B cell (primary cell): ENCODE measurements at regions not wholly inside any gene's neighbourhood (a gene's known extent, or its start where the extent isn't known, plus 50 kb on each side); places are given as distances from the start of the nearest gene placed in this dataset.

Experiments used
- ATAC-seq: fragments of 200-7000 bp; cut with Tn5 transposase; one replicate; pipeline ENCODE4 v1.10.0; 2021; ENCODE audit warnings: low read depth, mild to moderate bottlenecking, moderate number of reproducible peaks, moderate library complexity
- CTCF ChIA-PET: fragments of 350-600 bp; sonication (Branson Sonifier 250); formaldehyde crosslinking; loops from one replicate; lab custom pipeline; 2021; ENCODE audit warnings: antibody characterized with exemption, inconsistent platforms; lab: Charles Lee
- POLR2A ChIA-PET: fragments of 350-600 bp; sonication (Branson Sonifier 250); formaldehyde crosslinking; loops from one replicate; lab custom pipeline; 2021; ENCODE audit warnings: antibody characterized with exemption; lab: Charles Lee
- DNase-seq: peaks from one replicate; pipeline ENCODE4 v3.0.0; 2013
- H2AFZ ChIP-seq: 2 replicates; pipeline ENCODE4 v1.6.1; 2012; ENCODE audit warnings: mild to moderate bottlenecking, low read depth, low read length; ENCODE audit not compliant: insufficient read depth, poor library complexity, severe bottlenecking
- H3K27ac ChIP-seq, 2 donors: 1 replicate in 1 of 2; 2 replicates in 1 of 2; pipeline ENCODE4 v1.5.1; 2012 to 2013; ENCODE audit warnings: low read length in 2 of 2, mild to moderate bottlenecking in 2 of 2, moderate library complexity in 1 of 2
- H3K27me3 ChIP-seq, 4 experiments: fragments of 200-600 bp in 1 of 4; sonication (generic) in 1 of 4; replicated peaks in 1 of 4; 1 replicate in 2 of 4; 2 replicates in 2 of 4; pipeline versions ENCODE4 v1.6.1 to v1.7.0; 2013 to 2016; ENCODE audit warnings: low read length in 3 of 4, mild to moderate bottlenecking in 2 of 4, mixed read lengths in 1 of 4, moderate library complexity in 1 of 4; ENCODE audit not compliant: insufficient read depth in 4 of 4, control insufficient read depth in 3 of 4; ENCODE audit errors: control extremely low read depth in 1 of 4
- H3K36me3 ChIP-seq, 2 experiments: replicated peaks in 1 of 2; 1 replicate in 1 of 2; 2 replicates in 1 of 2; pipeline versions ENCODE4 v1.6.1 to v1.7.1; 2013; ENCODE audit warnings: low read length in 1 of 2; ENCODE audit not compliant: insufficient read depth in 2 of 2, control insufficient read depth in 1 of 2; ENCODE audit errors: control extremely low read depth in 1 of 2, extremely low read depth in 1 of 2
- H3K4me1 ChIP-seq, 2 donors: fragments of 200-600 bp in 1 of 2; sonication (generic) in 1 of 2; 1 replicate in 1 of 2; 2 replicates in 1 of 2; pipeline versions ENCODE4 v1.5.1 to v1.6.1; 2013 to 2017; ENCODE audit warnings: low read length in 2 of 2; ENCODE audit not compliant: control insufficient read depth in 2 of 2, insufficient read depth in 2 of 2
- H3K4me2 ChIP-seq: replicated peaks from 2 replicates; pipeline ENCODE3; 2012; ENCODE audit warnings: mild to moderate bottlenecking, low read depth, low read length; ENCODE audit not compliant: poor library complexity, severe bottlenecking
- H3K4me3 ChIP-seq, 5 experiments: fragments of 200-600 bp in 1 of 5; sonication (generic) in 1 of 5; 1 replicate in 3 of 5; 2 replicates in 2 of 5; pipeline versions ENCODE4 v1.5.1 to v1.7.0; 2011 to 2016; ENCODE audit warnings: low read length in 4 of 5, mild to moderate bottlenecking in 4 of 5, low read depth in 2 of 5, control low read depth in 1 of 5, moderate library complexity in 1 of 5; ENCODE audit not compliant: insufficient read depth in 1 of 5; ENCODE audit errors: control extremely low read depth in 1 of 5, extremely low read depth in 1 of 5
- H3K79me2 ChIP-seq: fragments of 200-600 bp; sonication (generic); one replicate; pipeline ENCODE4 v1.6.0; 2016; ENCODE audit warnings: low read length; ENCODE audit not compliant: control insufficient read depth, insufficient read depth
- H3K9ac ChIP-seq: fragments of 200-600 bp; sonication (generic); 2 replicates; pipeline ENCODE4 v1.6.1; 2017; ENCODE audit warnings: mild to moderate bottlenecking, low read length, moderate library complexity
- H3K9me3 ChIP-seq, 3 donors: one replicate each; pipeline versions ENCODE4 v1.6.1 to v1.7.1; 2013; ENCODE audit warnings: low read length in 2 of 3; ENCODE audit not compliant: control insufficient read depth in 2 of 3, insufficient read depth in 1 of 3; ENCODE audit errors: control extremely low read depth in 1 of 3
- H4K20me1 ChIP-seq: 2 replicates; pipeline ENCODE4 v1.6.0; 2012; ENCODE audit warnings: mild to moderate bottlenecking, low read length; ENCODE audit not compliant: insufficient read depth, control insufficient read depth, poor library complexity, severe bottlenecking
- H3K27ac Mint-ChIP-seq: one replicate; pipeline ENCODE4 v1.8.0; 2021; ENCODE audit warnings: mixed read lengths
- H3K27me3 Mint-ChIP-seq: one replicate; pipeline ENCODE4 v1.8.0; 2021; ENCODE audit warnings: mixed read lengths
- H3K4me1 Mint-ChIP-seq: one replicate; pipeline ENCODE4 v1.8.0; 2021; ENCODE audit warnings: mixed read lengths
- H3K4me3 Mint-ChIP-seq: one replicate; pipeline ENCODE4 v1.8.0; 2021; ENCODE audit warnings: mixed read lengths
- H3K9me3 Mint-ChIP-seq: one replicate; pipeline ENCODE4 v1.8.0; 2022; ENCODE audit warnings: mixed read lengths; ENCODE audit not compliant: insufficient read depth
- CTCF ChIP-seq: fragments of 200-600 bp; IDR thresholded peaks from one replicate; pipeline ENCODE4 v1.8.0; 2022; ENCODE audit warnings: antibody characterized with exemption, mild to moderate bottlenecking
- EZH2 ChIP-seq: IDR thresholded peaks from 2 replicates; pipeline ENCODE4 v1.6.1; 2012; ENCODE audit warnings: borderline replicate concordance, low read depth, mild to moderate bottlenecking, moderate library complexity, low read length; ENCODE audit not compliant: insufficient read depth, poor library complexity, severe bottlenecking
- WGBS: methylation state at CpG from one replicate; pipeline ENCODE4 v1.1.5; 2013; ENCODE audit warnings: missing lambda C conversion rate; ENCODE audit not compliant: insufficient coverage; 5-methylcytosine and 5-hydroxymethylcytosine counted together
- intact Hi-C: fragments of 100-400 bp; cut with micrococcal nuclease; formaldehyde crosslinking; loops from one replicate; pipeline ENCODE4 v1.10.0; 2022

GRCh38 chr9:79001012-79001411, 570.8 kb upstream of the TLE4 start:
- H3K9me3 ChIP-seq: no peaks in the 10 kb centered on the region
- ChIA-PET CTCF (no interaction called here), POLR2A (no interaction called here)
- no peaks in the 10 kb centered on the region for H3K4me1 Mint-ChIP-seq
- no peak for DNase-seq
- no peak overlapping the region for H2AFZ ChIP-seq
- no peaks in the 10 kb centered on the region for H3K27me3 Mint-ChIP-seq
- H3K27ac ChIP-seq: no peak overlapping the region
- H3K27ac Mint-ChIP-seq: no peak overlapping the region
- H3K4me1 ChIP-seq: no peaks in the 10 kb centered on the region
- no peak for ATAC-seq
- no peak overlapping the region for H3K4me3 ChIP-seq
- intact Hi-C loops: no loop called here
- H3K27me3 ChIP-seq: no peaks in the 10 kb centered on the region
- no peaks in the 10 kb centered on the region for H3K79me2 ChIP-seq
- H3K4me2 ChIP-seq: no peak overlapping the region
- no peak overlapping the region for H3K9ac ChIP-seq
- H3K4me3 Mint-ChIP-seq: no peak overlapping the region
- no CpG with 5 or more reads among the region's 2 CpGs for WGBS
- no peaks in the 10 kb centered on the region for H3K9me3 Mint-ChIP-seq
- no peaks in the 10 kb centered on the region for H4K20me1 ChIP-seq
- no peaks in the 10 kb centered on the region for H3K36me3 ChIP-seq
- TF ChIP-seq CTCF (no peak), EZH2 (no peak)

GRCh38 chr9:79003514-79003913, 568.3 kb upstream of the TLE4 start:
- Histone ChIP-seq H3K4me2 (no peak overlapping the region), H3K27me3 (no peaks in the 10 kb centered on the region), H3K4me3 (no peak overlapping the region), H3K79me2 (no peaks in the 10 kb centered on the region), H3K9ac (no peak overlapping the region), H3K9me3 (no peaks in the 10 kb centered on the region), H2AFZ (no peak overlapping the region), H3K36me3 (no peaks in the 10 kb centered on the region), H3K4me1 (peaks cover 0 to 5% of the 10 kb centered on the region in 2 donors), H4K20me1 (no peaks in the 10 kb centered on the region), H3K27ac (no peak overlapping the region)
- ATAC-seq (no peak), DNase-seq (no peak)
- peaks cover 12% of the 10 kb centered on the region for H3K4me1 Mint-ChIP-seq
- H3K27ac Mint-ChIP-seq: no peak overlapping the region
- POLR2A ChIA-PET: no interaction called here
- intact Hi-C loops: no loop called here
- H3K4me3 Mint-ChIP-seq: no peak overlapping the region
- TF ChIP-seq CTCF: no peak
- no peak for TF ChIP-seq EZH2
- H3K27me3 Mint-ChIP-seq: no peaks in the 10 kb centered on the region
- WGBS: no CpG with 5 or more reads among the region's 2 CpGs
- CTCF ChIA-PET: no interaction called here
- H3K9me3 Mint-ChIP-seq: no peaks in the 10 kb centered on the region
